ENCODE measurements at regions not wholly inside any gene's neighbourhood (a gene's known extent, or its start where the extent isn't known, plus 50 kb on each side); places are given as distances from the start of the nearest gene placed in this dataset.
"Not testable (repeated sequence)": the region's sequence is repeated elsewhere in the genome, so short reads cannot be mapped to it uniquely, and the experiment has no call there.

GRCh38 chr3:125775606-125776294 lies 180.5 kb upstream of the OSBPL11 start:
- H3K79me2 ChIP-seq (ENCODE audit: low read length): peaks cover 32% of the 10 kb centered on the region

DNA sequence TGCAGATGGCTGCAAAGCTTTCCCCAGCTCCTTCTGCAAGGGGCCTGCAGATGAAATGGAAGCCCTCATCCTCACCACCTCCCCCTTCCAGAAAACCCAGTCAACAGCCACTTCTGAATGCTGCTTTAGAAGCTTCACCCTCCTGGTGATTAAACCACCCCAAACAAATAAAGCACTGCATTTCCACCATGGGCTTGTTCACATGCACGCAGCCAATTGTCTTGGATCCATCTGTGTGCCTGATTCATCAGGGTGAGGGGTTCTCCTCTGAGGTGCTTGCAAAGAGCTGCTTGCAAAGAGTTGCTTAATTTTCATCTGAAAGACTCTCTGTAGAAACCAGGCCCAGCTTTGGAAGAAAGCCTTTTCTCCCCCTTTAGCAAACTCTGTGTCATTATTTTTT lies 184.0 kb upstream of the OSBPL11 start:
- Histone ChIP-seq H3K79me2 (ENCODE audit: low read length) (peaks cover 25% of the 10 kb centered on the region), H3F3A (ENCODE audit: insufficient read depth, low read length) (peaks cover 12% of the 10 kb centered on the region), H3K4me2 (ENCODE audit: low read depth, low read length) (peak overlapping the region; percentile 57), H3K9ac (ENCODE audit: low read length) (peak overlapping the region; percentile 57), H3K4me1 (ENCODE audit: low read length) (peaks cover 21% of the 10 kb centered on the region), H3K27ac (ENCODE audit: low read length) (peak overlapping the region; percentile 90)
- H4K20me1 ChIP-seq (ENCODE audit: insufficient read depth, low read length); H3K4me3 ChIP-seq (ENCODE audit: low read length); H3K9me2 ChIP-seq (replicated peaks; ENCODE audit: insufficient read depth, low read length); H3K36me3 ChIP-seq (replicated peaks; ENCODE audit: insufficient read depth, low read length); H3K9me3 ChIP-seq (replicated peaks; ENCODE audit: insufficient read depth, low read length); H2AFZ ChIP-seq (ENCODE audit: low read length); H3K27me3 ChIP-seq (replicated peaks; ENCODE audit: insufficient read depth, low read length): not testable (repeated sequence)
- DNase-seq: peak; percentile 32

More at GRCh38 chr3:125775606-125776294, 180.5 kb upstream of the OSBPL11 start:
- not testable (repeated sequence) for H3K27me3 ChIP-seq (replicated peaks; ENCODE audit: insufficient read depth, low read length); H3K9ac ChIP-seq (ENCODE audit: low read length); H3K9me2 ChIP-seq (replicated peaks; ENCODE audit: insufficient read depth, low read length); H3K4me3 ChIP-seq (ENCODE audit: low read length); H2AFZ ChIP-seq (ENCODE audit: low read length); H3K4me2 ChIP-seq (ENCODE audit: low read depth, low read length); H4K20me1 ChIP-seq (ENCODE audit: insufficient read depth, low read length); H3K36me3 ChIP-seq (replicated peaks; ENCODE audit: insufficient read depth, low read length); H3K9me3 ChIP-seq (replicated peaks; ENCODE audit: insufficient read depth, low read length); DNase-seq; H3K27ac ChIP-seq (ENCODE audit: low read length)
- Histone ChIP-seq H3K4me1 (ENCODE audit: low read length) (peaks cover 19% of the 10 kb centered on the region), H3F3A (ENCODE audit: insufficient read depth, low read length) (peaks cover 12% of the 10 kb centered on the region)

DNA sequence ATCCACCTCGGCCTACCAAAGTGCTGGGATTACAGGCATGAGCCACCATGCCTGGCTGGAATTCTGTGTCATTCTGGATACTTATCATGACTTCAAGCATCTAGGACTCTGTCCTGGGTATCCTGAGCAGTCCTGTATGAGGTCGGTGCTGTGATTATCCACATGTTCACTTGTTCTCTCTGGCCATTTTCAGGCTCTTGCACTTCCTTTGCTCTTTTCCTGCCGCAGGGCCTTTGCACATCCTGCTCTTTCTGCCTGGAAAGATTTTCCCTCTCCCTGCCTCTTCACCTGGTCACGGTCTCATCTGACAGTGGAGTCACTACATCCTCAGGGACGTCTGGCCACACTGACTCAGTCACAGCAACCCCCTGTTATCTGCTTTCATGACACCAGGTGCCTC lies 184.6 kb upstream of the OSBPL11 start:
- H3K27ac ChIP-seq (ENCODE audit: low read length): peak overlapping the region; percentile 90
- peaks cover 24% of the 10 kb centered on the region for H3K79me2 ChIP-seq (ENCODE audit: low read length)
- H3K4me1 ChIP-seq (ENCODE audit: low read length): peaks cover 21% of the 10 kb centered on the region
- H4K20me1 ChIP-seq (ENCODE audit: insufficient read depth, low read length); H3K9me2 ChIP-seq (replicated peaks; ENCODE audit: insufficient read depth, low read length); H3K27me3 ChIP-seq (replicated peaks; ENCODE audit: insufficient read depth, low read length); H3K36me3 ChIP-seq (replicated peaks; ENCODE audit: insufficient read depth, low read length); H2AFZ ChIP-seq (ENCODE audit: low read length); H3K9me3 ChIP-seq (replicated peaks; ENCODE audit: insufficient read depth, low read length): not testable (repeated sequence)
- peak overlapping the region; percentile 42; the same call in 1 of the 2 replicates for H3K9ac ChIP-seq (ENCODE audit: low read length)
- peak overlapping the region; percentile 22; the same call in 1 of the 2 replicates for H3K4me2 ChIP-seq (ENCODE audit: low read depth, low read length)
- peak overlapping the region; percentile 22; the same call in 1 of the 2 replicates for H3K4me3 ChIP-seq (ENCODE audit: low read length)
- peaks cover 12% of the 10 kb centered on the region for H3F3A ChIP-seq (ENCODE audit: insufficient read depth, low read length)
- peak; percentile 17 for DNase-seq

- Histone ChIP-seq H3K79me2 (ENCODE audit: low read length) (peaks cover 22% of the 10 kb centered on the region), H3F3A (ENCODE audit: insufficient read depth, low read length) (peaks cover 12% of the 10 kb centered on the region), H3K4me1 (ENCODE audit: low read length) (peaks cover 21% of the 10 kb centered on the region)
- not testable (repeated sequence) for H3K27me3 ChIP-seq (replicated peaks; ENCODE audit: insufficient read depth, low read length); H3K9me3 ChIP-seq (replicated peaks; ENCODE audit: insufficient read depth, low read length); H3K36me3 ChIP-seq (replicated peaks; ENCODE audit: insufficient read depth, low read length); H4K20me1 ChIP-seq (ENCODE audit: insufficient read depth, low read length); H3K4me2 ChIP-seq (ENCODE audit: low read depth, low read length); H3K27ac ChIP-seq (ENCODE audit: low read length); H3K9ac ChIP-seq (ENCODE audit: low read length); DNase-seq; H3K4me3 ChIP-seq (ENCODE audit: low read length); H3K9me2 ChIP-seq (replicated peaks; ENCODE audit: insufficient read depth, low read length); H2AFZ ChIP-seq (ENCODE audit: low read length)
Measured at GRCh38 chr3:125781678-125782077, 186.4 kb upstream of the OSBPL11 start.

DNA sequence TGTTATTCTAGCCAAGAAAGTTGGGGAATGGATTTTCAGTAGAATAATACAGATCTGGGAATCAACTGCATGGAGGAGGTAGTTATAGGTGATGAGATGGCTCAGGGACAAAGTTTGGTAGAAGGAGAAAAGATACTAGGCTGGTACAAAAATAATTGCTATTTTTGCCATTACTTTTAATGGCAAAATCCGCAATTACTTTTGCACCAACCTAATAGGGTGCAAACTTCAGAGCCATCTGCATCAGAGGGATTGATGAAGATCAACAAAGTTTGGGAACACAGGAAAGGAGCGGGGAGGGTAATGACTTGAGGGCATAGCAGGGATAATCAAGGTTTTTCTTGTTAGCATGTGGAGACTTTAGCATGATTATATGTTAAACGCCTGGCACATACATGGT lies 178.7 kb upstream of the ROPN1B start:
- not testable (repeated sequence) for DNase-seq; H3K4me3 ChIP-seq (ENCODE audit: low read length); H3K4me2 ChIP-seq (ENCODE audit: low read depth, low read length); H3F3A ChIP-seq (ENCODE audit: insufficient read depth, low read length); H3K9me2 ChIP-seq (replicated peaks; ENCODE audit: insufficient read depth, low read length); H3K9ac ChIP-seq (ENCODE audit: low read length); H3K27me3 ChIP-seq (replicated peaks; ENCODE audit: insufficient read depth, low read length); H3K4me1 ChIP-seq (ENCODE audit: low read length); H4K20me1 ChIP-seq (ENCODE audit: insufficient read depth, low read length); H3K9me3 ChIP-seq (replicated peaks; ENCODE audit: insufficient read depth, low read length); H3K36me3 ChIP-seq (replicated peaks; ENCODE audit: insufficient read depth, low read length); H3K27ac ChIP-seq (ENCODE audit: low read length); H2AFZ ChIP-seq (ENCODE audit: low read length); H3K79me2 ChIP-seq (ENCODE audit: low read length)

- not testable (repeated sequence) for H3K27ac ChIP-seq (ENCODE audit: low read length); H3K9me2 ChIP-seq (replicated peaks; ENCODE audit: insufficient read depth, low read length); H3K9ac ChIP-seq (ENCODE audit: low read length); H3K9me3 ChIP-seq (replicated peaks; ENCODE audit: insufficient read depth, low read length); H2AFZ ChIP-seq (ENCODE audit: low read length); H3K4me1 ChIP-seq (ENCODE audit: low read length); H3K4me3 ChIP-seq (ENCODE audit: low read length); H3K36me3 ChIP-seq (replicated peaks; ENCODE audit: insufficient read depth, low read length); H3K4me2 ChIP-seq (ENCODE audit: low read depth, low read length); H3K27me3 ChIP-seq (replicated peaks; ENCODE audit: insufficient read depth, low read length); H3F3A ChIP-seq (ENCODE audit: insufficient read depth, low read length); DNase-seq; H3K79me2 ChIP-seq (ENCODE audit: low read length); H4K20me1 ChIP-seq (ENCODE audit: insufficient read depth, low read length)
Measured at GRCh38 chr3:125791021-125791420, 178.0 kb upstream of the ROPN1B start.

DNA sequence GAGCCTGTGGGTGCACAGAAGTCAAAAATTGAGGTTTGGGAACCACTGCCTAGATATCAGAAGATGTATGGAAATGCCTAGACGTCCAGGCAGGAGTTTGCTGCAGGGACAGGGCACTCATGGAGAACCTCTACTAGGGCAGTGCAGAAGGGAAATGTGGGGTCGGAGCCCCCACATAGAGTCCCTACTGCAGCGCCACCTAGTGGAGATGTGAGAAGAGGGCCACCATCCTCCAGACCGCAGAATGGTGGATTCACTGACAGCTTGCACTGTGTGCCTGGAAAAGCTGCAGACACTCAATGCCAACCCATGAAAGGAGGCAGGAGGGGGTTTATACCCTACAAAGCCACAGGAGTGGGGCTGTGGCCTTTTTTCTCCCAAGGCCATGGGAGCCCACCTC lies 159.0 kb upstream of the ROPN1B start:
- H3K27me3 ChIP-seq (replicated peaks; ENCODE audit: insufficient read depth, low read length); H3K9me2 ChIP-seq (replicated peaks; ENCODE audit: insufficient read depth, low read length): not testable (repeated sequence)

DNA sequence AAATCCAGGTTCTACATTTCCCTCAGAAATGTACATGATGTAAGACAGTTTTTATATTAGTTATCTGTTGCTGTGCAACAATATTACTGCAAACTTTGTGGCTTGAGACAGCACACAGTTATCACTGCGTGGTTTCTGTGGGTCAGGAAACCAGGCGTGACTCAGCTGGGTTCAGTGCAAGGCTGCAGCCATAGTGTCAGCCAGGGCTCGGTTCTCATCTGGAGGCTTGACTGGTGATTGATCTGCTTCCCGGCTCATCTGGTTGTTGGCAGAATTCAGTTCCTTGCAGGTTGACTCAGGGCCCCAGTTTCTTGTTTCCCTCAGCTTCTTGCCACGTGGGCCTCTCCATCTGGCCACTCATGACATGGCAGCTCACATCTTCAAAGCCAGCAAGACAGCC lies 146.8 kb upstream of the ROPN1B start:
- not testable (repeated sequence) for H3K27me3 ChIP-seq (replicated peaks; ENCODE audit: insufficient read depth, low read length); DNase-seq; H3K9me2 ChIP-seq (replicated peaks; ENCODE audit: insufficient read depth, low read length)

More for the DNA sequence above, 159.0 kb upstream of the ROPN1B start:
- H3K9me3 ChIP-seq (replicated peaks; ENCODE audit: insufficient read depth, low read length); H4K20me1 ChIP-seq (ENCODE audit: insufficient read depth, low read length); DNase-seq; H3K4me1 ChIP-seq (ENCODE audit: low read length); H3K9ac ChIP-seq (ENCODE audit: low read length); H3F3A ChIP-seq (ENCODE audit: insufficient read depth, low read length); H3K4me2 ChIP-seq (ENCODE audit: low read depth, low read length); H2AFZ ChIP-seq (ENCODE audit: low read length); H3K36me3 ChIP-seq (replicated peaks; ENCODE audit: insufficient read depth, low read length); H3K27ac ChIP-seq (ENCODE audit: low read length); H3K4me3 ChIP-seq (ENCODE audit: low read length): not testable (repeated sequence)
- peaks cover 21% of the 10 kb centered on the region; the same call in 1 of the 2 replicates for H3K79me2 ChIP-seq (ENCODE audit: low read length)

More for the DNA sequence above, 146.8 kb upstream of the ROPN1B start:
- not testable (repeated sequence) for H3K27ac ChIP-seq (ENCODE audit: low read length); H3K9me3 ChIP-seq (replicated peaks; ENCODE audit: insufficient read depth, low read length); H3K9ac ChIP-seq (ENCODE audit: low read length); H3K4me3 ChIP-seq (ENCODE audit: low read length); H3K36me3 ChIP-seq (replicated peaks; ENCODE audit: insufficient read depth, low read length); H3K4me2 ChIP-seq (ENCODE audit: low read depth, low read length); H3K4me1 ChIP-seq (ENCODE audit: low read length); H2AFZ ChIP-seq (ENCODE audit: low read length); H3F3A ChIP-seq (ENCODE audit: insufficient read depth, low read length); H4K20me1 ChIP-seq (ENCODE audit: insufficient read depth, low read length)
- H3K79me2 ChIP-seq (ENCODE audit: low read length): peaks cover 25% of the 10 kb centered on the region
